Stimulated activated CD4-positive, alpha-beta T cell treated with anti-CD3 and anti-CD28 coated beads, Interleukin-12 subunit alpha, Interleukin-12 subunit beta, amount 100 ng/mL, for 48 hours (primary cell): ENCODE measurements at regions not wholly inside any gene's neighbourhood (a gene's known extent, or its start where the extent isn't known, plus 50 kb on each side); places are given as distances from the start of the nearest gene placed in this dataset.

Experiments used
- DNase-seq, 3 donors: peaks; one replicate each; pipeline ENCODE4 v3.0.0-alpha.2; 2020; ENCODE audit warnings: low read depth in 2 of 3, low spot score in 1 of 3

- DNase-seq: no peak
Measured at GRCh38 chr1:182129398-182129797, 67.9 kb upstream of the ZNF648 start.

GRCh38 chr1:182128502-182128901 is 67.0 kb upstream of the ZNF648 start:
- no peak for DNase-seq

GRCh38 chr1:182127656-182128055 is 66.1 kb upstream of the ZNF648 start:
- DNase-seq: no peak

- no peak for DNase-seq
Measured at GRCh38 chr1:182126272-182126800, 64.8 kb upstream of the ZNF648 start.

GRCh38 chr1:182122913-182123260 is 61.4 kb upstream of the ZNF648 start:
- no peak for DNase-seq

GRCh38 chr1:182122256-182122912 is 60.9 kb upstream of the ZNF648 start:
- DNase-seq: no peak

GRCh38 chr1:182121787-182122186 is 60.3 kb upstream of the ZNF648 start:
- DNase-seq: no peak

- DNase-seq: no peak
Measured at GRCh38 chr1:182120411-182121258, 59.1 kb upstream of the ZNF648 start.

GRCh38 chr1:182119631-182120030 is 58.1 kb upstream of the ZNF648 start:
- no peak for DNase-seq

GRCh38 chr1:182118851-182119250 is 57.3 kb upstream of the ZNF648 start:
- no peak for DNase-seq

GRCh38 chr1:182114627-182115023 is 53.1 kb upstream of the ZNF648 start:
- DNase-seq: no peak

GRCh38 chr1:182113879-182114626 is 52.5 kb upstream of the ZNF648 start:
- no peak for DNase-seq

GRCh38 chr1:182111496-182111895 is 50.0 kb upstream of the ZNF648 start:
- no peak for DNase-seq
